ENCODE measurements at regions not wholly inside any gene's neighbourhood (a gene's known extent, or its start where the extent isn't known, plus 50 kb on each side); places are given as distances from the start of the nearest gene placed in this dataset.
"Not testable (repeated sequence)": the region's sequence is repeated elsewhere in the genome, so short reads cannot be mapped to it uniquely, and the experiment has no call there.

GRCh38 chr12:8404341-8404740 lies 51.4 kb upstream of the CLEC6A start:
- not testable (repeated sequence) for TF ChIP-seq NRF1 (conservative IDR thresholded peaks at IDR 0.05; ENCODE audit: low read depth, low read length); BACH1 (IDR thresholded peaks at IDR 0.05; ENCODE audit: borderline replicate concordance); RAD51 (IDR thresholded peaks at IDR 0.05); POLR2A (IDR thresholded peaks at IDR 0.05; ENCODE audit: low read depth, low read length); NFIC (IDR thresholded peaks at IDR 0.05; ENCODE audit: low read depth, low read length); ATF2 (IDR thresholded peaks at IDR 0.05; ENCODE audit: low read length); EP300 (IDR thresholded peaks at IDR 0.05; ENCODE audit: borderline replicate concordance in 1 of 2, control insufficient read depth in 1 of 2, low read depth in 2 of 2, low read length in 2 of 2)
